Stimulated activated CD4-positive, alpha-beta T cell treated with anti-CD3 and anti-CD28 coated beads, Interleukin-12 subunit alpha, Interleukin-12 subunit beta, amount 100 ng/mL, for 4 hours (primary cell): ENCODE measurements at regions not wholly inside any gene's neighbourhood (a gene's known extent, or its start where the extent isn't known, plus 50 kb on each side); places are given as distances from the start of the nearest gene placed in this dataset.
A peak's percentile ranks its signal among the peaks of the same experiment; 100 is the strongest.

Experiments
- DNase-seq: peaks from one replicate; pipeline ENCODE4 v3.0.0-alpha.2; 2020

DNA sequence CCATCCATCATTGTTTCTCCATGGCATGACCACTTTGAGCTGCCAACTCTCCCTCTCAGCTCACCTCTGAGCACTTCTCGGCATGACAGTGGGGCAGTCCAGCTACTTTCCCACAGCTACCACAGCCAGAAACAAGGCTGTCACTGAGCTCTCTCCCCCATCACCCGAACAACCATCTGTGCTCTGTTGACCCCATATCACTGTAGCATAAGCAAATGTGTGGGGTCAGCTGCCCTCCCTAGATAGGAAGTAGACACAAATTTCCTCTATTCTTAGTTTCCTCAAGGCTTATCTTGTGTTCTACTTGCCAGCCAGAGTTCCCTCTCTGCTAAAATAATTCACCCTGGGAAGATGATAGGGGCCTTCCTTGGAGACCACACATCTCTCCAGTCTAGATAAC is 82.6 kb upstream of the FUT8 start:
- DNase-seq: no peak

DNA sequence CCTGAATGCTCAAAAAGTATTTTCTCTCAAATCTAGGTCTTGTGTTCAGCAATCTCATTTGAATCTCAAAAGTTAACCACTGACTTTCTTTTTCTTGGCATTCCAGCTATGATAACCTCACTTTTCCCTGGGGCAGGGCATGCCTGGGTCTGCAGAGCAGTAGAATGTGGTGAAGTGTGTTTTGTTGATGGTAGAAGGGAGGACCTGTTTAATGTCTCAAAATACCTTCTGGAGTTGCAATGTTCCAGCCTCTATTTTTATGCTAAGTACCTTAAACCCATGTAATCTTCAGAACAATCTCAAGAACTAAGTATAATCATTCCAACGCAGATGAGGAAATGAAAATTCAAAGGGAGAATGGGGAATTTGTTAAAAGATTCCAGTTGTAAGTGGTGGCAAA is 82.1 kb upstream of the FUT8 start:
- no peak for DNase-seq

DNA sequence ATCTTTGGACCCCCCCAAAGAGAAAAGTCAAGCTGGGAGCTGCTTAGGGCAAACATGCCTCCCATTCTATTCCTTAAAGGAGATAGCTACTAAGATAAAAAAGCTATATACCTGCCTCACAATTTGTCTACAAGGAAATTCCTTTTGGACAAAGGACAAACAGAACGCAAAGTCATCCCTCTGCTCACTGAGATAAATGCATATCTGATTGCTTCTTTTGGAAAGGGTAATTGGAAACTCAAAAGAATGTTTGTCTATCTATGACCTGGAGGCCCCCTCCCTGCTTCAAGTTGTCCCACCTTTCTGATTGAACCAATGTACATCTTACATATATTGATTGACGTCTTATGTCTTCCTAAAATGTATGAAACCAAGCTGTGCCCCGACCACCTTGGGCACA is 80.9 kb upstream of the FUT8 start:
- DNase-seq: no peak

DNA sequence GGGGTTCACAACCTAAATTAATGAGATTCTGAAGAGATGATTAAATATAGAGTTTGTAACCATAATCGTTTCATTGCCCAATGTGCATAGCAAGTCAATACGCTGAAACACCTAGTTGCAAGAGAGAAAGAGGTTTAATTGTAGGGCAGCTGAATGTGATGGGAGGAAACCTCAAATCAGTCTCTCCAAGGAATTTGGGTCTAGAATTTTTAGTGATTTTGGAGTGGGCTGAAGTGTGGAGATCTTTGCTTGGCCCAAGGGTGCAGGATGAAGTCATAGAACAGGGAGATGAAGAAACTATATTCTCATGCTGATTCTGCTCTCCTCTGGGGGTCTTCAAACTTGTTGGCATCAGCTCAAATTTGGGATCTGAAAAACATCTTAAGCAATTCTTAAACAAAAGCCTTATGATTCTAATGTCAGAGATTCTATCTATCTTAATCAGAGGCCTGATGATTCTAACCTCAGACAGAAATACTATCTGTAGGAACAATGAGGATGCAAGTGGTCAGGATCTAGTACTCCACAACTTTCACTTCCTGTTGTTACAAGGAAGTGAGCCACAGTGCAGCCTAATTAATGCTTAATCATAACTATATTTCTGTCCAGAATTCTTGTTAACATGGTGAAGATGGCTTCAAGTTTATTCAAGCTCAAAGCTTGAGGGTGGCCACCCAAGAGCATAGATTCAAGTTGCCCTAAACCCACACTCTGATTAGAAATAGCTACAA is 80.2 kb upstream of the FUT8 start:
- no peak for DNase-seq

DNA sequence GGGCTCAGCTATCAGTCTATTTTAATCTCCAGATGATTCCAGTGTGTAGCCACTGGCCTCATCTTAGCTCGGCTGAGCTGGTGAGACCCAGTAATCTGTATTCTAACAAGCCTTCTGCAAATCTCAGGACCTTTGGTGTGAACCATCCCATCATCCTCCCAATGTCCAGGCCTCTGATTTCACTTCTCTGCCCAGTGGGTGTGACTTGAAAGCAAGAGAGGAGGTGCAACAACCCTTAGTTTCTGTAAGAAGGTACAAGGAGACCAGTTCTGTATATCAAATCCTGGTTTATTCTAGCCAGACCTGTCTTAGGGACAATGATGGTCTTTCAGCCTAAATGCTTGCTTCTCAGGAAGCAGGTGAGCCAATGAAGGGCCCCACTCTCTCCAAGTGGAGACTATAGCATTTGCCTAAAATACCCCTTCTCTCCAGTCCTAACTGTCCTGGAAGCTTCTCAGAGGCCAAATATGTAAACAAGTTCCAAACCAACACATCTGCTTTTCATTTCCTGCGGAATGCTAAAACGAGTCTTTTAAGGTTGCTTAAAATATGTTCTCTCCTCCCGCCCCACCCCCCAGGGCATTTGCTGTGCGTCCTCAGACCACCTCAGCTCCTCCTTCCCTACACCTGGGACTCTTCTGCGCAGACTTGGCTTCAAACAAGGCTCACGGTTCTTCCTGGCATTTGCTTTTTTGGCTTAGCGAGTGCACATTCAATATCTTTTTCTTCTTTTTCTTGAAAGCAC is 78.4 kb upstream of the FUT8 start:
- no peak for DNase-seq

DNA sequence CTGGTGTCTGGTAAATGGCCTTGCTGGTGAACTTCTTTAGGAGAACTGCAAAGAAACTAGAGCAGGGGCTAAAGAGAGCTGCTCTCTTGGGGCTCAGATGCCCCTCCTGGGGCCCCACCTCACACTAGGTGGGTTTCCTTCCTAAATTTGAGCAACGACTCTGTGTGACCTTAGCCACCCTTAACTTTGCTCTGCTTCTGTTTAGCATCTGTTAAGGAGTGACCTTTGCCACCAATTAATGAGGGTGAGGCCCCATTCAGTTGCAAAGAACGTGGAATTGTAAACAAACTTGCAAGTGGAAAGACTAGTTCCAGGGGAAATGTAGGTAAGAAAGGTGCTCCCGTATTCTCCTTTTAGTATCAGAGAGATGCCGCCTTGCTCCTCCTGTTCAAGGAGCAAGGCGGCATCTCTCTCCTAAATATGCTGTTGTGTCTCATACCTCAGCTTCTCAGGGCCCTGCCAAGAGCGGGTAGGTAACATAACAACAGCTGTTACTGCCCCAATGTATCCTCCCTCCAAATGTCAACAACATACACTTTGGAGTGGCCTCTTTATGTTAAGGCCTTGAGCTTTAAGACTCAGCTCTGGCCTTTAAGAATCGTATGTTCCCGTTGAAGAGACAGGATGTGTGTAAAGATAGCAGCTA is 77.6 kb upstream of the FUT8 start:
- DNase-seq: no peak

DNA sequence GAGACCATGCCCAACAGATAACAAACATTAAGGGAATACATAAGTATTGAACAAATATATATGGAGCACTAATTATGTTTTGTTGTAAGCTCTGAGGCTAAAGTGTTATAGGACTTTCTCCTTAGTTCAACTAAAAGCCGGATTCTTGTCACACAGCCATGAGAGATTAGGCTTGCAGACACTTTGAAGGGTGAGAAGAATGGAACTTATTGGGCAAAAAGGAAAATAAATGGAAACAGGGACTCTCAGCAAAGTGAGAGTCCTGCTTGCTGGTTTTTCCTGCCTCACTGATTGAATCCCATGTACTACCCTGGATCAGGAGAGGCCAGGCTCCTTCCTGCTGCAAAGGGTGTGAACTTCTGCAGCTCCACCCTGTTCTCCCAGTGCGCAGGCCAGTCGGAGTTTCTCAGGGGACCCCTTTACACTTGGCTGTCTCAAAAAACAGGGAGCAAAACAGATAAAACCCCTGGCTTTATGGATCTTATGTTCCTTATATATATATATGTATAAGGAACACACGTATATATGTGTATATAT is 77.1 kb upstream of the FUT8 start:
- no peak for DNase-seq

DNA sequence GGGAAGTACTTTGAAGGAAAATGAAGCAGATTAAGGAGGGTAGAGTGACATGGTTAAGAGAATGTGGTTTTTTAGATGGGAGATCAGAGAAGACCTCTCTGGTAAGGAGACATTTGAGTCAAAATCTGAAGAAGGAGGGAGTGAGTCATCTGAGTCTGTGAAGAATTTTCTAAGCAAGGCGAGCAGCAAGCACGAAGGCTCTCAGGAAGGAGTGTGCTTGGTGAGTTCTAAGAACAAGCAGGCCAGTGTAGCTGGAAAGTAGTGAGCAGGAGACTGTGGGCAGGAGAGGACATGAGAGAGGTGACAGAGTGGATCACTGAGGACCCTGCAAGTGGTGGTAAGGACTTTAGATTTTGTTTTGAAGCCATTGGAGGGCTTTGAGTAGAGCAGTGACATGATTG is 76.3 kb upstream of the FUT8 start:
- DNase-seq: peak; percentile 30

DNA sequence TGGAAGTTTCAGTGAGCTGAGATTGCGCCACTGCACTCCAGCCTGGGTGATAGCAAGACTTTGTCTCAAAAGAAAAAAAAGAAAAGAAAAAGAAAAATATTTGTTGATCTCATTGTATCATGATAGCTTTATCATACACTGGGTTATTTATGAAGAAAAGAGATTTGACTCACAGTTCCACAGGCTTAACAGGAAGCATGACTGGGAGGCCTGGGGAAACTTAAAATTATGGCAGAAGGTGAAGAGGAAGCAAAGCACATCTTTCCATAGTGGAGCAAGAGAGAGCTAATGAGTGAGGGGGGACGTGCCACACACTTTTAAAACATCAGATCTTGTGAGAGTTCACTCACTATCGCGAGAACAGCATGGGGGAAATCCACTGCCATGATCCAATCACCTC is 72.7 kb upstream of the FUT8 start:
- no peak for DNase-seq

DNA sequence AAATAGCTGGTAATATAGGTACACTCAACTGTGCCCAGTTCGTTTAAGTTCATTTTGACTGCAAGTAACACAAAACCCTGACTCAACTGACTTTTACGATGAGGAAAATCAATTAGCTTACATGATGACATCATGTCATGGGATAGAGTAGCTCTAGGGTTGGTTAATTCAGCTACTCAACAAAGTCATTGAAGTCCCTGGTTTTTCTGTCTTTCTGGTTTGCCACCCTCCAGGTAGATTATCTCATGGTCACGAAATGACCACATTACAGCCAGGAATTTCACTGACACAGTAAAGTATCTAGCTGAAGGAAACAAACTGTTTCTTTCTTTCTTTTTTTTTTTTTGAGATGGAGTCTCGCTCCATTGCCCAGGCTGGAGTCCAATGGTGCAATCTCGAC is 68.5 kb upstream of the FUT8 start:
- no peak for DNase-seq

DNA sequence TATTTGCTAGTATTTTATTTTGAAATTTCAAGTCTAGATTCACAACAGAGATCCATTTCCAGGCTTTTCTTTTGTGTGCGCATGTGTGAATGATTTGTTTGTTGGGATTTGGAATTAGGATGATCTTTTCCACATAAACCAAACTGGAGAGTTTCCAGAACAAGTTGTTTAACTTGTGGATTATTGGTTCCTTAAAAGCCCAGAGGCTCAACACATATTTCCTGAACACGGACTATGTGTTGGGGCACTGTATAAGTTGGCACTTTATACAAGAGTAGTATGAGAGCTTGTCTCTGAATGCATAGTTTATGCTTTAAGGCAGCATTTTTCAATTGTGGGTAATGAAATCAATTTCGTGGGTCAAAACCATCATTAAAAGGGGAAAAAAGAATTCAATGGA is 67.3 kb upstream of the FUT8 start:
- DNase-seq: no peak

DNA sequence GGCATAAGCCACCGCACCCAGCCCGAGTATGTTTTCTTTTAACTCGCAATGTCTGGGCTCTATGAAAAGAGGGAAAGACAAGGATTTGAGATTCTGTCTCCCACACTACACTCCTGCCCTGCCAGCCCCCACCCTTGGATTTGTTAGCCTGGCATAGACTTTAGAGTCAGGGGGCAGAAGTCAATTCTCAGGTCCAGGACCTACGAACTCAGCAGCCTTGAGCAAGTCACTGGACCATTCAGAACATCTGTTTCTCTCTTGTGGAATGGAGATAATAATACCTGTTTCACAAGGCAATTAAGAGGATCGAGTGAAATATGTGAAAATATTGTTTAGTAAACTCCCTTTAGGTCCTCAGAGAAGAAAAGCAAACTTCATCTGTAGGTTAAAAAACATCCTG is 66.1 kb upstream of the FUT8 start:
- no peak for DNase-seq

DNA sequence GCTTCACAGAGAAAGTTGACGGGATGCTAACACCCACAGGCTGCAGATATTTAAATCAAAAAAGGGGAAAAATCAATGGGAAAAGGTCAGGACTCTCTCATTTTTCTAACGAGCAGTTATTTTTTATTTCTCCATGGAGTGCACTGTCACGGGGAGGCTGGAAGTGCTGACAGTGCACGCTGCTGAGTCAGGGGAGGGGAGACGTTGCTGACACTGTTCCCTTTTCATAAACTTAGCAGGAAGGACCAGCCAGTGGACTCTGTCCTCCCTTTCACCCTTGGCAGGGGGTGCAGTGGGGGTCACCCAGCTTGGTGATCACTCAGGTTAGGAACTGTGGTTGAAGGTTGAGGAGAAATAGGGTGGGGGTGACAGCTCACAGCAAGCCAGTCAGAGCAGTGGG is 65.6 kb upstream of the FUT8 start:
- DNase-seq: no peak

DNA sequence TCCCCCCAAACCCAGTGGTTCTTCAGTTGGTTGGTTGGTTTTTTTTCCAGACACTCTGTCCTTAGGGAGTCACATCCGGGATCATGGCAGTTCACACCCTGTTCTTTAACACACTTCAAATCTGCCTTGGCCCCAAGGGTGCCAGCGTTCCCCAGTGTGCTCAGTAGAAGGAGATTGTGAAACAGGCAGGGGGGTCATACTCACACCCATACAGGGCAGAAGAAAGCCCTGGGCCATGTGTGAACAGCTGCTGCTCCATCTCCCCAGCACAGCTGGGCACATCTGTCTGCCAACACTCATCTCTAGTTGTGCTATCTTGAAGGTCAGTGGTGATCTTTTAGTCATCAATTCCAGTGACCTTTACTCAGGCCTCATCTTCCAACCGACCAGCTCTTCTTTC is 64.4 kb upstream of the FUT8 start:
- no peak for DNase-seq

DNA sequence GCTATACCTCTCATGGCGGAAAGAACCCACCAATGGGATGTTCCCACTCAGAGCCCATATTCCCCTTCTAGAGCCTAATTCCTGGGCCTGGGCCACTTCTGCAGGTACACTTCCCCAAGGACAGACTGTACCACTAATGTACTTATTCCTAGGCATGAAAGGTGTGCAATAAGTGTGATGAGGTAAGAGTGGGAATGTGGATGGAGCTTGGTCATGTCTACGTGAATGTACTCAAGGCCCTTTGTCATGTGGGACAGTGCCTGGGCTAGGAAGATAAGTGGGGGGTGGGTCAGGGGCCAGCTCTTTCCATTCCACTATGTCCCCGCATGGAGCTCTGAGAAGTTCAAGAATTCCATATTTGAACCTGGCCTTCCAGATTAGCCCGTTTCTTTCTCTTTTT is 63.4 kb upstream of the FUT8 start:
- DNase-seq: no peak

DNA sequence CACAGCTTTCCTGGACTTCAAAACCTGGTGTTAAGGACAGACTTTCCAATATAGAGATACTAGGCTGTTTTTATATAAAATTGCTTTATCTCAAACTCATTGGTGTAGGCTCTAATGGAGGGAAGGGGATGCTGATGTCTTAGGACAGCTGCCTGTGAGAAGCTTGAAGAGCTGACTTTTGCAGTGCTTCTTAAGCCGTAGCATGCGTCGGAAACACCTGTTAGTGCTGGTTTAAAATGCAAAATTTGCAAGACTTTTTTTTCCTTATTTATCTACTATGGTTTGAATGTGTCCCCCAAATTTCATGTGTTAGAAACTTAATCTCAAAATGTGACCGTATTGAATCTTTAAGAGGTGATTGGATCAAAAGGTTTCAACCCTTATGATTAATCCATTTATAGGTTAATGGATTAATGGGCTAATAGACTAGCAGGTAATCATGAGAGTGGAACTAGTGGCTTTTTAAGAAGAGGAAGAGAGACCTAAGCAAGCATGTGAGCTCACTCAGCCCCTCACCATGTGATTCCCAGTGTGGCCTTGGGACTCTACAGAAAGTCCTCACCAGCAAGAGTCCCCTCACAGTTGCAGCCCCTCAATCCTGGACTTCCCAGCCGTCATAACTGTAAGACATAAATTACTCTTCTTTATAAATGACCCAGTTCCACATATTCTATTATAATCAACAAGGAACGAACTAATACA is 60.9 kb upstream of the FUT8 start:
- DNase-seq: no peak

DNA sequence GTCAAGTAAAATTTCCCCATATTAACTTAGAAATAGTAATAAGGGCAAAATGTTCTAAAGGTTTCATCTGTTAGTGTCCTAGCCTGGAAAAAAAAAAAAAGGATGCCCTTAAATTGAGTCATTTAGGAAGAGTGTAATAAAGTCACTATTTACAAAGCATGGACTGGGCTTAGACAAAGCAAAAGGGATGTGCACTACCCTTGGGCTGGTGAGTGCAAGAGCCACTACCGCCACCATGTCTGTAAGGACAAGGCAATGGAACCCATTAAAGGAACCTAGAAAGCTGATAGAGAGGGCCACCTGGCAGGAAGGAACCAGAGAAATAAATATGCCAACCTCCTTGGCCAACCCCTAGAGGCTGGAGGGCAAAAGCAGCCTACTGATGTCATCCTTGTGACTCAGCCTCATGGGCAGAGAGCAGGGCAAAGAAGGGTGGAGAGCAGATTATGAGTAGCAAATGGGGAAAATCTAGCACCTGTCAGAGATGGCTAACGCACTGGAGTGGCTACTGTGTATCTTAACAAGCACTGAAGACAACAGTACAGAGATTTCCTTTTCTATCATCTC is 59.5 kb upstream of the FUT8 start:
- no peak for DNase-seq

DNA sequence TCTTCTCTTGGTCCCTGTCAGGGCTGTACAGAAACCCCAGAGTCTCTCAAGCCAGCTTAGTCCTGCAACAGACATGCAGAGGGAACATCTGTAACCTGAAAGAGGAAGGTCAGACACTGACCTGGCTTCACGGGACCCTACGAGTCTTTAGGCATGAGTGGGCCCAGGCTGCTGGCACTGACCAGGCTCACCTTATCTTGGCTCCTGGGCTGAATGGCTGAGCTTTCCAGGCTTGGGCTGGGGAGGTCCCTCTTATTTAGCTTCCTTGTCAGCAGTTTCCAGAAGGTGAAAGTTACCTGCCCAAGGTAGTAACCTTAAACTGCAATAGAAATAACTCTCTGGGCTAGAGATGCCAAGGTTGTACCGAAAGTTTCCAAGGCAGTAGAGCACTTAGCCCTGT is 58.4 kb upstream of the FUT8 start:
- no peak for DNase-seq

DNA sequence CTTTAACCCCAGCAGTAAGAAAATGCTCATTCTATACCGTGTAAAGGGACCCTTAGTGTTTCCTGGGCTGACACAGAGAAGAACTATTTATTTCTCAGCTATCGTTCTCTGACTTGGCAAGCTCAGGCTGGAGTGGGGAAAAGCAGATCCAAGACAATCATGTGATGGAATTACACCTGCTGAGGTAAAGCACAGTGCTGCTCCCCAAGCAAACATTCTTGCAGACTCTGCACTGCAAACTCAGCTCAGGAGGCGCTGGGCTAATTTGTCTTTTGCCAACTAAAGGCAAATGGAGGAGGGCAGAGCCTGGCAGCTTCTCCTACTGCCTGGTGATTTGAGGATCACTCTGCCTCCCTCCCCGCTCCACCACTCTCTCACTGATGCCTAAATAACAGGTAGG is 57.8 kb upstream of the FUT8 start:
- DNase-seq: no peak

DNA sequence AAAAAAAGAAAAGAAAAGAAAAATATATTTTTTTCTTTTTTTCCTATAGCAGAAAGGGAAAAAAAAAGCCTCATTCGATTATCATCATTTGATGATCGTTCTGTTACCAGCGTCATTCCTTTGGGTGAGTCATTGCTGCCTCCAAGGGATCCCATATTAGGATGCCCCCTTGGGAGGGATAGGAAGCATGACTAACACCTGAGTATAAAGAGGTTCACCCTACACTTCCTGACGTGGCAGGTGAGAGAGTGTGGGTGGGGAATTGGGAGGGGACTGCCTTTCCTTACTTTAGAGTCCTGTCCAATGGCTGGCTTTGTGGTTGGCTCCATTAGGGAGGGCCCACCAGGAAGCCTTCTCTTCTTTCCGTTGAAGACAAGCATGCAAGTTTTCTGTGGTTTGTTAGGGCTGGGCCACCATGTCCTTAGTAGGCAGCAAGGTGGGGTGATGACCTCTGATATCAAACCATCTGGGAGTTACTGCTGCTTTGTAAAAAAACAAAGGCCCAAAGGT is 56.1 kb upstream of the FUT8 start:
- DNase-seq: peak; percentile 17

DNA sequence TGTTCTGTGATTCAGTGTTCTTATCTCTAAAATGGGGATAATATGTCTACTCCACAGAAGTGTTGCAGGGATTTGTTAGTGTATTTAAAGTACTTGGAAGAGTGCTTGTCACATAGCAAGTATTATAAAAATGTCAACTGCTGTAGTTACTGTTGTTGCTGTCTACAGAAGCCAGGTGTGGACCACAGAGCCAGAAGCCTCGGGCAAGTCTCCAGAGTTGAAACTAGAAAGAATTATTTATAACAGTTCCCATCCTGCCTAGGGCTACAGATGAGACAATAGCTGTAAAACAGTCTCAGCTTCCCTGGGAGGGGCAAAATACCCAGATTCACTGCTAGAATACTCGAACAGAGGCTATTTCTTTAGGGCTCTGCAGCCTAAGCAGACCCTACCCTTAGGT is 55.4 kb upstream of the FUT8 start:
- no peak for DNase-seq

DNA sequence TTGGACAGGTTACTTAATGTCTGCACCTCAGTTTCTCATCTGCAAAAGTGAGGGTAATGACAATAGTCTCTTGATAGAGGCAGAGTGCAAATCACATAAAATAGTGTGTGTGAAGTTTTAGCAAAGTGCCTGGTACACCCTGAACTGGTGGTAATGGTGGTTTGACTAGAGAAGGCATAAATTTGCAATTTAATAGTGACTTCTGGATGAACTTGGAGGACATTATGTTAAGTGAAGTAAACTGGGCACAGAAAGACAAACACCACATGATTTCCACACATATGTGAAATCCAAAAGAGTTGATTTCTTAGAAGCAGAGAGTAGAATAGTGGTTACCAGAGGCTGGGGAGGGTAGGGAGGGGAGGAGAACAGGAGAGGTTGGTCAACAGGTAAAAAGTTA is 54.8 kb upstream of the FUT8 start:
- DNase-seq: no peak

DNA sequence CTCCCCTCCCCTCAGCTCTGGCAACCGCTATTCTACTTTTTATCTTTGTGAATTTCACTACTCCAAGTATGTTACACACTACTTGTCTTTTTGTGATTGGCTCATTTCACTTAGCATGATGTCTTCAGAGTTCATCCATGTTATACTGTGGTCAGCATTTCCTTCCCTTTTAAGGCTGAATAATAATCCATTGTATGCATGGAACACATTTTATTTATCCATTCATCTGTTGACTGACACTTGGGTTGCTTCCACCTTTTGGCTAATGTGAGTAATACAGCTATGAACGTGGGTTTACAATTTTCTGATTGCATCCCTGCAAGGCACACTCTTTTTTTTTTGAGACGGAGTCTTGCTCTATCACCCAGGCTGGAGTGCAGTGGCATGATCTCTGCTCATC is 53.0 kb upstream of the FUT8 start:
- no peak for DNase-seq
